GM12892 (cell line): ENCODE measurements at regions not wholly inside any gene's neighbourhood (a gene's known extent, or its start where the extent isn't known, plus 50 kb on each side); places are given as distances from the start of the nearest gene placed in this dataset.

Experiments
- POLR2A ChIP-seq: IDR thresholded peaks from 2 replicates; pipeline ENCODE4 v1.6.1; 2011; ENCODE audit warnings: low read depth, low read length, control low read depth
- TAF1 ChIP-seq: IDR thresholded peaks from 2 replicates; pipeline ENCODE4 v1.6.1; 2011; ENCODE audit warnings: low read depth, mild to moderate bottlenecking, control low read depth, low read length, borderline replicate concordance

DNA sequence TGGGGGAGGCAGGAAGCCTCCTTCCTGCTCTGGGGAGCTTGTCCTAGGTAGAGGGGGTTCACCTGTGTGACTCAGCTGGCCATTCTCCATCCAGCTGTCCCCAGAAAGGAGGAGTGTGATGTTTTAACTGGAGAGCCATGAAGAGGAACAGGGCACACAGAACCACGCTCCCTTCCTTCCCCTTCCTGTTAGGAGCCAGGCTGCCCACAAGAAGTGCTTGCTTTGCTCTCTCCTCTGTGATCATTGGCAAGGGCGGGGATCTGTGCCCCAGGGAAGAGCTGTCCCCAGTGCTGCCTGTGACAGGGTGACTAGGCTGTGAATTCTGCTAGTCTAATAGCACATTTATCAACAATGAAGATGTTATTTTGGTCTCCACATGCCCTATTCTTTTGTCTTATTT lies 169.6 kb upstream of the GATB start:
- no peak for TF ChIP-seq POLR2A
- no peak for TF ChIP-seq TAF1
